Hepatic stellate cell (primary cell): ENCODE measurements at regions not wholly inside any gene's neighbourhood (a gene's known extent, or its start where the extent isn't known, plus 50 kb on each side); places are given as distances from the start of the nearest gene placed in this dataset.
"Not testable (repeated sequence)": the region's sequence is repeated elsewhere in the genome, so short reads cannot be mapped to it uniquely, and the experiment has no call there.

Experiments
- DNase-seq: peaks from one replicate; pipeline ENCODE4 v3.0.0; 2011; ENCODE audit warnings: low spot score

DNA sequence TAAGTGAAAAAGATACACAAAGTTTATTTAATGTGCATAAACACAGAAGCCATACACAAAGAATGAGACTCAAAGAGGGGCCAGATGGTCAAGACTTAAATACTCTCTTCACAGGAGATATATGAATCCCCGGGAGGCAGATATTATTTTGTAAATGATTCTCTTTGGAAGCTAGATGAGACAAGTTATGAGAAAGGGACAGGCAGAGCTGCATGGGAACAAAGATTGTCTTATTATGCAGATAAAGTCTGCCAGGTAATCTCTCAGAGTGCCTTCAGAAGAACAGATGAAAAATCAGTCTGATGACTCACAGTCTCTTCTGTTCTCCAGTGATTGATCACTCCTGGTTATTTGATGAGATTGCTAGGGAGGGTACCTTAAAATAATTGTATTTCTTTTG lies 89.0 kb downstream of the NAF1 start:
- no peak for DNase-seq

DNA sequence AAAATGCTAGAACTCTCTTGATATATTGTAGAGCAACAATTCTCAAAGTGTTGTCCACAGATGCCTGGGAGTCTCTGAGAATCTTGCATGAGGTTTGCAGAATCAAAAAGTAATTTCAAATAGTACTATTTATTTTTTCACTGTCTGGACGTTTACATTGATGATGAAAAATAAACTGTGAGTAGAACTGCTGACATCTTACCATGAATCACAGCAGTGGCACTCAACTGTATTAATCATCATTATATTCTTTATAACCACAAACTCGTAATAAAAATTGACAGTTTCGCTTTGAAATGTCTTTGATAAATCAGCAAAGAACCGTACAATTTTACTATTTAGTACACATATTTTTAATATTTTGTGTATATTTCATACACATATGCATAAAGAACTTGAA lies 94.5 kb downstream of the NAF1 start:
- DNase-seq: peak; percentile 19

DNA sequence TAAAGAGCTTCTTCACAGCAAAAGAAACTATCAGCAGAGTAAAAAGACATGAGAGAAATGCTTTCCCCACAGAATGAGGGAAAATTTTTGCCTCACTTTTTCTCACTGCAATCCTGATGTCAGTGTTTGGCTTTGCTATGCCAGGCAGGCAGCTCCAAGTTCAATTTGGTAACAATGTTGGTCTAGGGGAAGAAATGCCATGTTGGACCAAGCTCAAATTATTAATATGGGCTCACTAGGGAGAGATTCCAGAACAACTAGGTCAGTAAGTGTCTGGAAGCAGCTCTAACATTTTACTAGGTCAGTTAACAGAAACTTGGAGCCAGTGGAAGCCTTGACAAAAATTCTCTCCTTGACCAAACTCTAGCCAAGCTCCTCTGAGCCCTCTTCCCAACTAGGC lies 95.4 kb downstream of the NAF1 start:
- no peak for DNase-seq

- DNase-seq: no peak
These were observed 96.7 kb downstream of the NAF1 start for GRCh38 chr4:163070023-163070422.

- no peak for DNase-seq
These were observed 102.8 kb downstream of the NAF1 start for GRCh38 chr4:163063891-163064290.

- peak; percentile 18 for DNase-seq
These were observed 118.2 kb downstream of the NAF1 start for GRCh38 chr4:163048447-163048846.

GRCh38 chr4:163042306-163042705 lies 124.4 kb downstream of the NAF1 start:
- DNase-seq: no peak

GRCh38 chr4:163017135-163017534 lies 149.6 kb downstream of the NAF1 start:
- DNase-seq: no peak

GRCh38 chr4:163012816-163013215 lies 153.9 kb downstream of the NAF1 start:
- DNase-seq: no peak

DNA sequence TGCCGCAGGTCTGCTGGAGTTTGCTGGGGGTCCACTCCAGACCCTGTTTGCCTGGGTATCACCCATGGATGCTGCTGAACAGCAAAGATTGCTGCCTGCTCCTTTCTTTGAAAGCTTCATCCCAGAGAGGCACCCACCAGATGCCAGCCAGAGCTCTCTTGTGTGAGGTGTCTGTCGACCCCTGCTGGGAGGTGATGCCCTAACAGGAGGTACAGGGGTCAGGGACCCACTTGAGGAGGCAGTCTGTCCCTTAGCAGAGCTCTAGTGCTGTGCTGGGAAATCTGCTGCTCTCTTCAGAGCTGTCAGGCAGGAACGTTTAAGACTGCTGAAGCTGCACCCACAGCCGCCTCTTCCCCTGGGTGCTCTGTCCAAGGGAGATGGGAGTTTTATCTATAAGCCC lies 162.7 kb downstream of the NAF1 start:
- DNase-seq: no peak

DNA sequence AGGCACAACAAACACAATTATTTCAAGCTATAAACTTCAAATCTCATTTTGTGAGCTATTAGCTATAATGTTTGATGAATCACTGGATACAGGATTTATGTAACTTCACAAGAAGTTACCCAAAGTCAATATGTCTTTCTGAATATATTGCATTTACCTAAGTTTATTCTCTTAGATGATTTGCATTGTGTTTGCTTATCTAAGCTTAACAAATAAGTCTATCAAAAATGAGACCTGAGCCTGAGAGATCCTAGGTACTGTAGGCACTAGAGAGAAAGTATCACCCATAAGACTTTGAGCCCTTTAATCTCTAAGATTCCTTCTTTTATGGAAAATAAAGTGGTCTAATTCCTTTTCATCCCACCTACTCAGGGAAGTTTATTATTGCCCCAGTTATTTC lies 178.2 kb downstream of the NAF1 start:
- no peak for DNase-seq

DNA sequence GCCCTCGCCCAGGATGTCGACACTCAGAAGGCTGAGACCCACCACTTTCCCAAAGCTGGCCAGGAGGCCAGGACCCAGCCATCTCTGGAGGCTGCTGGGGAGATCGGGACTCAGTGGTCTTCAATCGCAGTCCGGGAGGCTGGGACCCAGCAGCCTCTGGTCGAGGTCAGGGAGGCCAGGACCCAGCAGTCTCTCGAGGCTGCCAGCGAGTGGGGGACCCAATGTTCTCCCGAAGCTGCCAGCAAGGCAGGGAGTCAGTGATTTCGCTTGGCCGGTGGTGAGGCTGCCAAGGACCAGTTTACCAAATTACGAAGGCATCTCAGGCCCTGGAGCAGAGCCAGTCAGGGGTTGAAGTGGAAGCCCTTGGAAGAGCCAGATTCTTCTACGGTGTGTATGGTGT lies 181.6 kb downstream of the NAF1 start:
- DNase-seq: no peak

DNA sequence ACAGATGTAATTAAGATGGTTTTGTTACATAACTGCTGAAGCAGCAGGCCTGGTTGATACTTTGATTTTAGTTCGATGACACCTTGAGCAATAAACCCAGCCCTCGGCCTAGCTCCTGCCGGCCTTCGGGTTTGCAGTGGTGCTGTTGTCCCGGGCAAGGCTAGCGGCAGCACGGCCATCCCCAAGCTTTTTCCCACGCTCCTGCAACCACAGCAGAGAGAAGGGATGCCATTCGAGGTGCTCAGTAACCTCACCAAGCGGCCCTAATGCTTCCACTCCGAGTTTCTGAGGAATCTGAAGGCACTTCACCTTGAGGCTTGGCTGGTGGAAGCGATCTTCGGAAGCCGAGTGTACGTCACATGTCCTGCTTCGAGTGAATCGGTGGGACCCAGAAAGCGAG lies 182.1 kb downstream of the NAF1 start:
- no peak for DNase-seq

GRCh38 chr4:162981823-162982222 lies 184.9 kb downstream of the NAF1 start:
- no peak for DNase-seq

- DNase-seq: no peak
These were observed 188.3 kb downstream of the NAF1 start for GRCh38 chr4:162978398-162978797.

DNA sequence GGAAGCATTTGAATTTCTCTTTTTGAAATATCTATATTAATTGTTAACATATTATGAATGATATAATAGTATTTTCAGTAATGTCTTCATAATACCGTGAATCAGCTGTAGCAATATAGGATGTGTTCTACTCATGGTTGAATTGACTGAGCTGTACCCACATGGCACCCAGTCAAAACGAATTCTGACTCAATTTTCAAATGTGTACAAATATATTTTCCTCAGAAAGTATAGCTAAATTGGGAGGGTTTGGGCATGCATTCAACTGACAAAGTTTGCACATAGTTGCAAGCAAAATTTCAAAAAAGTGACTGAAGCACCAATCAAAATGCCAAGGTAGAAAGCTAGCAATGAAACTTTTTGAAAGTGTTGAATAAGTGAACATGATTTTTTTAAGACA lies 188.9 kb downstream of the NAF1 start:
- no peak for DNase-seq

- DNase-seq: no peak
These were observed 193.9 kb downstream of the NAF1 start for GRCh38 chr4:162972661-162973330.

GRCh38 chr4:162969194-162969593 lies 197.5 kb downstream of the NAF1 start:
- no peak for DNase-seq

DNA sequence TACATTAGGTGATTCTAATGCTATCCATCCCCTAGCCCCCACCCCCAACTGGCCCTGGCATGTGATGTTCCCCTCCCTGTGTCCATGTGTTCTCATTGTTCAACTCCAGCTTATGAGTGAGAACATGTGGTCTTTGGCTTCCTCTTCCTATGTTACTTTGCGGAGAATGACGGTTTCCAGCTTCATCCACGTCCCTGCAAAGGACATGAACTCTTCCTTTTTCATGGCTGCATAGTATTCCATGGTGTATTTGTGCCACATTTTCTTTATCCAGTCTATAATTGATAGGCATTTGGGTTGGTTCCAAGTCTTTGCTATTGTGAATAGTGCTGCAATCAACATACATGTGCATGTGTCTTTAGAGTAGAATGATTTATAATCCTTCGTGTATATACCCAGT lies 200.7 kb downstream of the NAF1 start:
- DNase-seq: not testable (repeated sequence)

GRCh38 chr4:162959046-162959445 lies 207.6 kb downstream of the NAF1 start:
- DNase-seq: no peak

- DNase-seq: no peak
These were observed 209.1 kb downstream of the NAF1 start for GRCh38 chr4:162957521-162958143.

- DNase-seq: no peak
These were observed 211.7 kb downstream of the NAF1 start for GRCh38 chr4:162954976-162955375.

GRCh38 chr4:162952232-162952631 lies 214.5 kb downstream of the NAF1 start:
- no peak for DNase-seq

DNA sequence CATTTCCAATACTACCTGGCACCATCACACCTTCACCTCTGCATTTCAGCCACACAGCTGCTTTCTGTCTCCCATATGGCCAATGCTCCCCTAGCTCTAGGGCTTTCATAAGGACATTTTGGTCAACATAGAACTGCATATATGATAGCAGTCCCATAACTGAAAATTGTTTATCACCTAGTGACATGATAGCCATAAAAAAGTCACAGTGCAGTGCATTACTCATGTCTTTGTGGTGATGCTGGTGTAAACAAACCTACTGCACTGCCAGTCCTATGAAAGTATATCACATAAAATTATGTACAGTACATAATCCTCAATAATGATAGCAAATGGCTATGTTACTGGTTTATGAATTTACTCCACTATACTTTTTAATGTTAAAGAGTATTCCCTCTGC lies 221.0 kb downstream of the NAF1 start:
- DNase-seq: no peak
